Neural cell (in vitro differentiated cells): ENCODE measurements at regions not wholly inside any gene's neighbourhood (a gene's known extent, or its start where the extent isn't known, plus 50 kb on each side); places are given as distances from the start of the nearest gene placed in this dataset.

Experiments
- H2AFZ ChIP-seq: fragments of 200-600, 300-800 bp; sonication (generic), shearing (Covaris generic); 2 replicates; pipeline ENCODE4 v1.6.0; 2014; ENCODE audit warnings: low read depth, mild to moderate bottlenecking, antibody characterized with exemption, low read length, moderate library complexity
- H3F3A ChIP-seq: fragments of 200-600 bp; shearing (Covaris generic); 2 replicates; pipeline ENCODE4 v1.6.1; 2016; ENCODE audit warnings: mild to moderate bottlenecking, moderate library complexity, mixed read lengths, antibody characterized with exemption, low read length; ENCODE audit not compliant: insufficient read depth, poor library complexity, severe bottlenecking
- H3K27ac ChIP-seq: fragments of 200-600, 300-800 bp; sonication (generic), shearing (Covaris generic); 2 replicates; pipeline ENCODE4 v1.5.1; 2014; ENCODE audit warnings: mild to moderate bottlenecking, low read length, moderate library complexity
- H3K27me3 ChIP-seq: fragments of 300-800, 200-600 bp; sonication (generic), shearing (Covaris generic); 2 replicates; pipeline ENCODE4 v1.6.0; 2014; ENCODE audit warnings: mild to moderate bottlenecking, low read depth, low read length, moderate library complexity; ENCODE audit not compliant: insufficient read depth
- H3K36me3 ChIP-seq: fragments of 300-800, 200-600 bp; sonication (generic), shearing (Covaris generic); 2 replicates; pipeline ENCODE4 v1.5.1; 2014; ENCODE audit warnings: mild to moderate bottlenecking, antibody characterized with exemption, low read length, moderate library complexity; ENCODE audit not compliant: insufficient read depth
- H3K4me2 ChIP-seq: fragments of 300-800, 200-600 bp; sonication (generic), shearing (Covaris generic); 2 replicates; pipeline ENCODE4 v1.6.0; 2014; ENCODE audit warnings: mild to moderate bottlenecking, low read length
- H3K4me3 ChIP-seq: fragments of 300-800, 200-600 bp; sonication (generic), shearing (Covaris generic); 2 replicates; pipeline ENCODE4 v1.5.1; 2014; ENCODE audit warnings: mild to moderate bottlenecking, low read length, moderate library complexity
- H3K79me2 ChIP-seq: fragments of 200-600 bp; shearing (Covaris generic); replicated peaks from 2 replicates; pipeline ENCODE4 v1.6.0; 2014; ENCODE audit warnings: mild to moderate bottlenecking, low read length, moderate library complexity; ENCODE audit not compliant: insufficient read depth
- H3K9ac ChIP-seq: fragments of 300-800, 200-600 bp; sonication (generic), shearing (Covaris generic); 2 replicates; pipeline ENCODE4 v1.6.1; 2016; ENCODE audit warnings: mild to moderate bottlenecking, low read length, mixed read lengths
- H3K9me2 ChIP-seq: fragments of 200-600 bp; shearing (Covaris generic); 2 replicates; pipeline ENCODE4 v1.6.1; 2016; ENCODE audit warnings: mild to moderate bottlenecking, low read length, mixed read lengths; ENCODE audit not compliant: insufficient read depth
- H3K9me3 ChIP-seq: fragments of 200-600, 300-800 bp; sonication (generic), shearing (Covaris generic); 2 replicates; pipeline ENCODE4 v1.6.1; 2016; ENCODE audit warnings: mild to moderate bottlenecking, mixed run types, low read length, moderate library complexity, mixed read lengths
- H4K20me1 ChIP-seq: fragments of 200-600 bp; shearing (Covaris generic); 2 replicates; pipeline ENCODE4 v1.6.1; 2016; ENCODE audit warnings: mild to moderate bottlenecking, mixed run types; ENCODE audit not compliant: insufficient read depth
- EP300 ChIP-seq: fragments of 450-650 bp; conservative IDR thresholded peaks from 2 replicates; pipeline ENCODE4 v1.6.1; 2014; ENCODE audit warnings: antibody characterized with exemption, mild to moderate bottlenecking, moderate library complexity; ENCODE audit not compliant: poor library complexity, severe bottlenecking
- EZH2 ChIP-seq: fragments of 200-600, 300-800 bp; shearing (Covaris generic), sonication (generic); IDR thresholded peaks from 2 replicates; pipeline ENCODE4 v1.6.1; 2014; ENCODE audit warnings: antibody characterized with exemption, low read length, borderline replicate concordance, mild to moderate bottlenecking; ENCODE audit not compliant: insufficient read depth, poor library complexity, severe bottlenecking
- MXI1 ChIP-seq: fragments of 450-650 bp; conservative IDR thresholded peaks from 2 replicates; pipeline ENCODE4 v1.6.1; 2014; ENCODE audit warnings: antibody characterized with exemption, mild to moderate bottlenecking; ENCODE audit not compliant: poor library complexity, severe bottlenecking
- POLR2AphosphoS5 ChIP-seq: IDR thresholded peaks from 2 replicates; pipeline ENCODE4 v1.6.1; 2012
- RAD21 ChIP-seq: fragments of 450-650 bp; conservative IDR thresholded peaks from 2 replicates; pipeline ENCODE4 v1.6.1; 2014; ENCODE audit warnings: antibody characterized with exemption, mild to moderate bottlenecking, moderate library complexity
- REST ChIP-seq: IDR thresholded peaks from 2 replicates; pipeline ENCODE4 v1.6.1; 2012; ENCODE audit warnings: borderline replicate concordance
- SMC3 ChIP-seq: fragments of 450-650 bp; conservative IDR thresholded peaks from 2 replicates; pipeline ENCODE4 v1.6.1; 2014; ENCODE audit warnings: antibody characterized with exemption, mild to moderate bottlenecking, moderate library complexity; ENCODE audit not compliant: poor library complexity
- TAF1 ChIP-seq: IDR thresholded peaks from 2 replicates; pipeline ENCODE4 v1.6.1; 2012; ENCODE audit warnings: low read depth
- TF ChIP-seq, protein P1 (sequence below): fragments of 450-650 bp; IDR thresholded peaks from 2 replicates; pipeline ENCODE4 v1.5.1; 2014; ENCODE audit warnings: antibody characterized with exemption, mild to moderate bottlenecking, moderate library complexity; ENCODE audit not compliant: poor library complexity, severe bottlenecking

DNA sequence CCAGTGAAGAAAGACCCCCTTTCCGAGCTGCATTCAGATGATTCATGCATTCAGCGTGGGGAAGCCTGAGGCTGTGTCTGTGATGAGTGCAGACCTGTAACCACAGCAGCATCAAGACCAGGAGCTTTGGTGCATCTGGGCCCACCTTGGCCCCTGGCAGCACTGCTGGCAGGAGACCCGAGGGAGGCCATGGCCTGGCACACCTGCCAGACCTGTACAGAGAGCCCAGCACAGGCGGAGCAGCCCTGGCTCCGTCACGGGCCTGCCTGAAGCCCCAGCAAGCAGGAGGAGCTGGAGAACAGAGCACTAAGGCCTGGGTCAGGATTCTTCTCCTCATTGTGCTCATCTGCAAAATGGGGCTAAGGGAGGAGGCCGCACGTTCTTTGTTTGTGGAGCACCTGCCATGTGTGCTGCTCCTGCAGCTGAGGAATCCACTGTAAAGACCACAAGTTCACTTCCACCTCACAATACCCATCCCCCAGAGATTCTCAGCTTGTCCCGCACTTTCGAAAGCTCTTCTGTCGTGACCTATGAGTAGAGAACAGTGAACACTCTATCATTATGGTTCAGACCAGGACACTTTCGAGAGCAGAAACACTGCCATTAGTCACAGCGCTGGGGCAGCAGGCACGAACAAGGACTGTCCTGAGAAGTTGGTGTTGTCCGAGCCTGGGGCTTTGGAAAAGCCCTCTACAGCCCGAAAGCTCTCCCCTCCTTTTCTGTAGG lies 144.4 kb upstream of the CST7 start:
- H3K9me2 ChIP-seq, result no peaks in the 10 kb centered on the region
- no peaks in the 10 kb centered on the region for H3F3A ChIP-seq
- no peak overlapping the region for H3K4me3 ChIP-seq
- H3K4me2 ChIP-seq, result no peak overlapping the region
- H3K9me3 ChIP-seq, result no peaks in the 10 kb centered on the region
- no peaks in the 10 kb centered on the region for H3K27me3 ChIP-seq
- H4K20me1 ChIP-seq, result no peaks in the 10 kb centered on the region
- no peak overlapping the region for H2AFZ ChIP-seq
- H3K36me3 ChIP-seq, result no peaks in the 10 kb centered on the region
- H3K79me2 ChIP-seq, result no peaks in the 10 kb centered on the region
- H3K9ac ChIP-seq, result no peak overlapping the region
- no peak for TF ChIP-seq POLR2AphosphoS5
- TF ChIP-seq TAF1, result no peak
- TF ChIP-seq MXI1, result no peak
- no peak overlapping the region for H3K27ac ChIP-seq

GRCh38 chr20:24805456-24806238 lies 143.4 kb upstream of the CST7 start:
- TF ChIP-seq REST (no peak), POLR2AphosphoS5 (no peak), TAF1 (no peak), RAD21 (no peak), EP300 (no peak), EZH2 (no peak), SMC3 (no peak), MXI1 (no peak)
- TF ChIP-seq, protein P1, sequence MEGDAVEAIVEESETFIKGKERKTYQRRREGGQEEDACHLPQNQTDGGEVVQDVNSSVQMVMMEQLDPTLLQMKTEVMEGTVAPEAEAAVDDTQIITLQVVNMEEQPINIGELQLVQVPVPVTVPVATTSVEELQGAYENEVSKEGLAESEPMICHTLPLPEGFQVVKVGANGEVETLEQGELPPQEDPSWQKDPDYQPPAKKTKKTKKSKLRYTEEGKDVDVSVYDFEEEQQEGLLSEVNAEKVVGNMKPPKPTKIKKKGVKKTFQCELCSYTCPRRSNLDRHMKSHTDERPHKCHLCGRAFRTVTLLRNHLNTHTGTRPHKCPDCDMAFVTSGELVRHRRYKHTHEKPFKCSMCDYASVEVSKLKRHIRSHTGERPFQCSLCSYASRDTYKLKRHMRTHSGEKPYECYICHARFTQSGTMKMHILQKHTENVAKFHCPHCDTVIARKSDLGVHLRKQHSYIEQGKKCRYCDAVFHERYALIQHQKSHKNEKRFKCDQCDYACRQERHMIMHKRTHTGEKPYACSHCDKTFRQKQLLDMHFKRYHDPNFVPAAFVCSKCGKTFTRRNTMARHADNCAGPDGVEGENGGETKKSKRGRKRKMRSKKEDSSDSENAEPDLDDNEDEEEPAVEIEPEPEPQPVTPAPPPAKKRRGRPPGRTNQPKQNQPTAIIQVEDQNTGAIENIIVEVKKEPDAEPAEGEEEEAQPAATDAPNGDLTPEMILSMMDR, result no peak
- no peaks in the 10 kb centered on the region for H3K79me2 ChIP-seq

More at GRCh38 chr20:24805456-24806238, 143.4 kb upstream of the CST7 start:
- H3K4me3 ChIP-seq, result no peak overlapping the region
- no peak overlapping the region for H3K9ac ChIP-seq
- no peaks in the 10 kb centered on the region for H3F3A ChIP-seq
- H3K9me3 ChIP-seq, result no peaks in the 10 kb centered on the region
- H3K4me2 ChIP-seq, result no peak overlapping the region
- H2AFZ ChIP-seq, result no peak overlapping the region
- no peaks in the 10 kb centered on the region for H3K9me2 ChIP-seq
- H3K27ac ChIP-seq, result no peak overlapping the region
- H3K36me3 ChIP-seq, result no peaks in the 10 kb centered on the region
- H4K20me1 ChIP-seq, result no peaks in the 10 kb centered on the region
- no peaks in the 10 kb centered on the region for H3K27me3 ChIP-seq
